Calu3 (cell line): ENCODE measurements at regions not wholly inside any gene's neighbourhood (a gene's known extent, or its start where the extent isn't known, plus 50 kb on each side); places are given as distances from the start of the nearest gene placed in this dataset.

Experiments used
- BruUV-seq: library from RNA; stranded (reverse); fragments of 400-500 nt; replicated peaks from 2 replicates; lab custom pipeline; 2021; lab: Mats Ljungman, UMichigan
- CTCF ChIA-PET: fragments of 300-600 bp; sonication (Branson Sonifier 250); formaldehyde crosslinking; loops from one replicate; lab custom pipeline; 2022; ENCODE audit warnings: antibody characterized with exemption; lab: Charles Lee
- DNase-seq: peaks from one replicate; pipeline ENCODE4 v3.0.0; 2022
- H3K27ac Mint-ChIP-seq: one replicate; pipeline ENCODE4 v1.8.0; 2022; ENCODE audit warnings: mixed read lengths; ENCODE audit not compliant: unreplicated experiment
- H3K27me3 Mint-ChIP-seq: one replicate; pipeline ENCODE4 v1.8.0; 2022; ENCODE audit warnings: mixed read lengths; ENCODE audit not compliant: unreplicated experiment
- H3K36me3 Mint-ChIP-seq: one replicate; pipeline ENCODE4 v1.8.0; 2022; ENCODE audit warnings: mild to moderate bottlenecking, moderate library complexity, mixed read lengths; ENCODE audit not compliant: insufficient read depth, unreplicated experiment
- H3K4me1 Mint-ChIP-seq: one replicate; pipeline ENCODE4 v1.8.0; 2022; ENCODE audit warnings: mild to moderate bottlenecking, low read depth, mixed read lengths; ENCODE audit not compliant: unreplicated experiment
- H3K4me3 Mint-ChIP-seq: one replicate; pipeline ENCODE4 v1.8.0; 2022; ENCODE audit warnings: mild to moderate bottlenecking, low read depth, moderate library complexity, mixed read lengths; ENCODE audit not compliant: unreplicated experiment
- H3K9me3 Mint-ChIP-seq: one replicate; pipeline ENCODE4 v1.8.0; 2022; ENCODE audit warnings: low read depth, mixed read lengths; ENCODE audit not compliant: unreplicated experiment
- CTCF ChIP-seq: fragments of 200-600 bp; IDR thresholded peaks from one replicate; pipeline ENCODE4 v1.8.0; 2022; ENCODE audit warnings: antibody characterized with exemption; ENCODE audit not compliant: unreplicated experiment
- intact Hi-C: fragments of 100-400 bp; cut with micrococcal nuclease; formaldehyde crosslinking; loops from one replicate; pipeline ENCODE4 v1.10.0; 2022; ENCODE audit not compliant: unreplicated experiment

GRCh38 chr5:143752165-143752850 lies 59.7 kb upstream of the HMHB1 start:
- intact Hi-C loops: no loop called here
- H3K9me3 Mint-ChIP-seq: peaks cover 3% of the 10 kb centered on the region
- H3K4me3 Mint-ChIP-seq: no peak overlapping the region
- no peak overlapping the region for H3K27ac Mint-ChIP-seq
- no peak for DNase-seq
- no peaks in the 10 kb centered on the region for H3K4me1 Mint-ChIP-seq
- CTCF ChIA-PET: no interaction called here
- no peaks in the 10 kb centered on the region for H3K36me3 Mint-ChIP-seq
- TF ChIP-seq CTCF: no peak
- no TSS peak for BruUV-seq
- H3K27me3 Mint-ChIP-seq: no peaks in the 10 kb centered on the region

GRCh38 chr5:143751342-143751741 lies 60.6 kb upstream of the HMHB1 start:
- no peak for TF ChIP-seq CTCF
- H3K4me1 Mint-ChIP-seq: no peaks in the 10 kb centered on the region
- intact Hi-C loops: no loop called here
- no peaks in the 10 kb centered on the region for H3K36me3 Mint-ChIP-seq
- H3K27me3 Mint-ChIP-seq: no peaks in the 10 kb centered on the region
- no TSS peak for BruUV-seq
- CTCF ChIA-PET: no interaction called here
- H3K9me3 Mint-ChIP-seq: peaks cover 3% of the 10 kb centered on the region
- DNase-seq: no peak
- H3K27ac Mint-ChIP-seq: no peak overlapping the region
- H3K4me3 Mint-ChIP-seq: no peak overlapping the region

- intact Hi-C loops: no loop called here
- CTCF ChIA-PET: no interaction called here
- Mint-ChIP-seq H3K27ac (no peak overlapping the region), H3K27me3 (no peaks in the 10 kb centered on the region), H3K4me3 (no peak overlapping the region), H3K4me1 (no peaks in the 10 kb centered on the region), H3K36me3 (no peaks in the 10 kb centered on the region), H3K9me3 (peaks cover 3% of the 10 kb centered on the region)
- no peak for DNase-seq
- BruUV-seq: no TSS peak
- TF ChIP-seq CTCF: no peak
These were observed 62.3 kb upstream of the HMHB1 start for GRCh38 chr5:143749581-143750205.

GRCh38 chr5:143748516-143748915 lies 63.4 kb upstream of the HMHB1 start:
- Mint-ChIP-seq H3K4me3 (no peak overlapping the region), H3K4me1 (no peaks in the 10 kb centered on the region), H3K9me3 (peaks cover 3% of the 10 kb centered on the region), H3K27me3 (no peaks in the 10 kb centered on the region), H3K27ac (no peak overlapping the region), H3K36me3 (no peaks in the 10 kb centered on the region)
- DNase-seq: no peak
- intact Hi-C loops: no loop called here
- CTCF ChIA-PET: interaction anchor here (0.5 kb wide), 1 partner anchor 843 kb away, joined by 4 read pairs; no protein-coding TSS in a partner anchor
- no peak for TF ChIP-seq CTCF
- no TSS peak for BruUV-seq
